ENCODE measurements at regions not wholly inside any gene's neighbourhood (a gene's known extent, or its start where the extent isn't known, plus 50 kb on each side); places are given as distances from the start of the nearest gene placed in this dataset.

DNA sequence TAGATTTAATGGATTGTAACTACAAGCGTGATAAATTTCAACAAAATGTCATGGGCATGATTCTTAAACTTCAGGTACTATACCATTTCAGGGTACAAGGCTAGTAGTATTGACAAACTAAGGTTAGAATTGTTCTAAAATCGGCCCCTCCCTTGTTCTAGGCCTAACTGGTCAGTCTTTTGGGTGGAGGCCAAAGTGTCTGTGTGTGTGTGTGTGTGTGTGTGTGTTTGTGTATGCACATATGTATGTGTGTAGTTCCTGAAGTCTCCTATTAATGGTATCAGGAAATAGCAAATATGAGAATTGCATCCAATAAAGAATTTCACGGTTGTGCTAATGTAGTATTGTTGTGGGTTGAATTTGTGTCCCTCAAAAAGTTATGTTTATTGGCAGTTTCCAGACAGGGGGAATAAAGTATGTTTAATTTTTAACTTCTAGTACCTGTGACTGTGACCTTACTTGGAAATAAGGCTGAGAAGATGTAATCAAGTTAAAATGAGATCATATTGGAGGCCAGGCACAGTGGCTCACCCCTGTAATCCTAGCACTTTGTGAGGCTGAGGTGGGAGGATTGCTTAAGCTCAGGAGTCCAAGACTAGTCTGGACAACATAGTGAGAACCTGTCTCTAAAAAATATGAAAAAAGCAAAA lies 119.2 kb downstream of the KLF5 start:
- no peaks in the 10 kb centered on the region for H3F3A ChIP-seq (ENCODE audit: insufficient read depth, low read length)
- no peak overlapping the region for H2AFZ ChIP-seq (ENCODE audit: low read length)
- no peak overlapping the region for H3K4me2 ChIP-seq (ENCODE audit: low read length)
- H3K9ac ChIP-seq (ENCODE audit: low read length): no peak overlapping the region
- no peaks in the 10 kb centered on the region for H3K27me3 ChIP-seq (ENCODE audit: insufficient read depth, low read length)
- H4K20me1 ChIP-seq (ENCODE audit: insufficient read depth, low read length): no peaks in the 10 kb centered on the region
- H3K9me3 ChIP-seq (ENCODE audit: low read length): no peaks in the 10 kb centered on the region
- H3K9me2 ChIP-seq (ENCODE audit: low read depth, low read length): no peaks in the 10 kb centered on the region
- TF ChIP-seq EZH2 (IDR thresholded peaks at IDR 0.05; ENCODE audit: borderline replicate concordance, low read length): no peak
- TF ChIP-seq, protein P1, sequence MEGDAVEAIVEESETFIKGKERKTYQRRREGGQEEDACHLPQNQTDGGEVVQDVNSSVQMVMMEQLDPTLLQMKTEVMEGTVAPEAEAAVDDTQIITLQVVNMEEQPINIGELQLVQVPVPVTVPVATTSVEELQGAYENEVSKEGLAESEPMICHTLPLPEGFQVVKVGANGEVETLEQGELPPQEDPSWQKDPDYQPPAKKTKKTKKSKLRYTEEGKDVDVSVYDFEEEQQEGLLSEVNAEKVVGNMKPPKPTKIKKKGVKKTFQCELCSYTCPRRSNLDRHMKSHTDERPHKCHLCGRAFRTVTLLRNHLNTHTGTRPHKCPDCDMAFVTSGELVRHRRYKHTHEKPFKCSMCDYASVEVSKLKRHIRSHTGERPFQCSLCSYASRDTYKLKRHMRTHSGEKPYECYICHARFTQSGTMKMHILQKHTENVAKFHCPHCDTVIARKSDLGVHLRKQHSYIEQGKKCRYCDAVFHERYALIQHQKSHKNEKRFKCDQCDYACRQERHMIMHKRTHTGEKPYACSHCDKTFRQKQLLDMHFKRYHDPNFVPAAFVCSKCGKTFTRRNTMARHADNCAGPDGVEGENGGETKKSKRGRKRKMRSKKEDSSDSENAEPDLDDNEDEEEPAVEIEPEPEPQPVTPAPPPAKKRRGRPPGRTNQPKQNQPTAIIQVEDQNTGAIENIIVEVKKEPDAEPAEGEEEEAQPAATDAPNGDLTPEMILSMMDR (IDR thresholded peaks at IDR 0.05; ENCODE audit: low read length): no peak
- H3K4me3 ChIP-seq (ENCODE audit: low read depth, low read length, poor library complexity, severe bottlenecking): no peak overlapping the region
- no peak overlapping the region for H3K27ac ChIP-seq (ENCODE audit: low read depth, low read length, poor library complexity, severe bottlenecking)
- H3K4me1 ChIP-seq (ENCODE audit: insufficient read depth, low read length, severe bottlenecking): no peaks in the 10 kb centered on the region
- no peaks in the 10 kb centered on the region for H3K79me2 ChIP-seq (ENCODE audit: insufficient read depth, low read length)
- H3K36me3 ChIP-seq (ENCODE audit: insufficient read depth, low read length): no peaks in the 10 kb centered on the region

DNA sequence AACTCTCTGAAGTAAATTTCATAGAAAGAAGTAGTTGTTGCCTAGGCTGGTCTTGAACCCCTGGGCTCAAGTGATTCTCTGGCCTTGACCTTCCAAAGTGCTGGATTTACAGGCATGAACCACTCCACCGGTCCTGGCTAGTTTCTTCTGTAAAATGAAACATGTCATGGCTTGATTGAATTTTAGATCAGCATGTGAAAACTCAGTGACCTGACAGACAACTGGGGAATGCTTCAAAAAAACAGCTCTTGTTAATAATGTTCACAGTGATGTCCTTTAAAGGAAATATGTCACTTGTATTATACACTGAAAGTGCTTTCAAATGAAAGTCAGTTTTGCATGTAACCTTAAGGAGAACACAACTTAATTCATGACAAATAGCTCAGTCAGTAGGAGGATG lies 118.2 kb downstream of the KLF5 start:
- no peak for TF ChIP-seq EZH2 (IDR thresholded peaks at IDR 0.05; ENCODE audit: borderline replicate concordance, low read length)
- TF ChIP-seq, protein P1 (IDR thresholded peaks at IDR 0.05; ENCODE audit: low read length): no peak
- no peaks in the 10 kb centered on the region for H3K36me3 ChIP-seq (ENCODE audit: insufficient read depth, low read length)
- no peak overlapping the region for H3K4me3 ChIP-seq (ENCODE audit: low read depth, low read length, poor library complexity, severe bottlenecking)
- H3K9me3 ChIP-seq (ENCODE audit: low read length): no peaks in the 10 kb centered on the region
- no peaks in the 10 kb centered on the region for H3F3A ChIP-seq (ENCODE audit: insufficient read depth, low read length)
- H3K79me2 ChIP-seq (ENCODE audit: insufficient read depth, low read length): no peaks in the 10 kb centered on the region
- H3K4me2 ChIP-seq (ENCODE audit: low read length): no peak overlapping the region
- no peaks in the 10 kb centered on the region for H3K27me3 ChIP-seq (ENCODE audit: insufficient read depth, low read length)
- no peak overlapping the region for H2AFZ ChIP-seq (ENCODE audit: low read length)
- H4K20me1 ChIP-seq (ENCODE audit: insufficient read depth, low read length): no peaks in the 10 kb centered on the region
- H3K4me1 ChIP-seq (ENCODE audit: insufficient read depth, low read length, severe bottlenecking): no peaks in the 10 kb centered on the region
- H3K9ac ChIP-seq (ENCODE audit: low read length): no peak overlapping the region
- H3K27ac ChIP-seq (ENCODE audit: low read depth, low read length, poor library complexity, severe bottlenecking): no peak overlapping the region
- no peaks in the 10 kb centered on the region for H3K9me2 ChIP-seq (ENCODE audit: low read depth, low read length)

DNA sequence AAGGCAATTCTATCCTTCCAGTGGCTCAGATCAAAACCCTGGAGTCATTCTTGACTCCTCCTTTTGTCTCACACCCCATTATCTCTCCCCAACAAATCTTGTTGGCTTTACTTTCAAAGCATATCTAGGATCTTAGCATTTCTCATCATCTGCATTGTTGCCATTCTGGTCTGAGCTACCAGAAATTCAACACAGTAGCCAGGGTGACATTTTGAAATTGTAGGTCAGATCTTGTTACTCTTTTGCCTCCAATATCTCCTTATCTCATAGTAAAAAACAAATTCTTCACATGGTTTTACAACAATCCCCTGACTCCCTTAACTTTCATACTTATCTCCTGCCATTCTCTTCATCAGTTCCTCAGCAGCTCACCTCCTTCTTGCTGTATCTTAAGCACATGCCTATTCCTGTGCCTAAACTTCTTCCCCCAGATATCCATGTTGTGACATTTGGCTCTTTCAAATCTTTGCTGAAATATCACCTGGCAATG lies 115.8 kb downstream of the KLF5 start:
- no peaks in the 10 kb centered on the region for H3K9me2 ChIP-seq (ENCODE audit: low read depth, low read length)
- H3K27ac ChIP-seq (ENCODE audit: low read depth, low read length, poor library complexity, severe bottlenecking): no peak overlapping the region
- H3K27me3 ChIP-seq (ENCODE audit: insufficient read depth, low read length): no peaks in the 10 kb centered on the region
- H3K4me3 ChIP-seq (ENCODE audit: low read depth, low read length, poor library complexity, severe bottlenecking): no peak overlapping the region
- H3K4me1 ChIP-seq (ENCODE audit: insufficient read depth, low read length, severe bottlenecking): no peaks in the 10 kb centered on the region
- H3K9ac ChIP-seq (ENCODE audit: low read length): no peak overlapping the region
- H3F3A ChIP-seq (ENCODE audit: insufficient read depth, low read length): no peaks in the 10 kb centered on the region
- no peaks in the 10 kb centered on the region for H3K36me3 ChIP-seq (ENCODE audit: insufficient read depth, low read length)
- H4K20me1 ChIP-seq (ENCODE audit: insufficient read depth, low read length): no peaks in the 10 kb centered on the region
- H3K79me2 ChIP-seq (ENCODE audit: insufficient read depth, low read length): no peaks in the 10 kb centered on the region
- TF ChIP-seq EZH2 (IDR thresholded peaks at IDR 0.05; ENCODE audit: borderline replicate concordance, low read length): no peak
- TF ChIP-seq, protein P1 (IDR thresholded peaks at IDR 0.05; ENCODE audit: low read length): no peak
- no peak overlapping the region for H3K4me2 ChIP-seq (ENCODE audit: low read length)
- H2AFZ ChIP-seq (ENCODE audit: low read length): no peak overlapping the region
- no peaks in the 10 kb centered on the region for H3K9me3 ChIP-seq (ENCODE audit: low read length)
